Naive thymus-derived CD4-positive, alpha-beta T cell (primary cell): ENCODE measurements at regions not wholly inside any gene's neighbourhood (a gene's known extent, or its start where the extent isn't known, plus 50 kb on each side); places are given as distances from the start of the nearest gene placed in this dataset.

Experiments used
- ATAC-seq: fragments of 150-1000 bp; cut with Tn5 transposase; 2 replicates; pipeline ENCODE4 v1.10.0; 2021; ENCODE audit warnings: mild to moderate bottlenecking, moderate library complexity
- CTCF ChIA-PET: fragments of 350-600 bp; sonication (Branson Sonifier 250); formaldehyde crosslinking; loops from one replicate; lab custom pipeline; 2021; ENCODE audit warnings: antibody characterized with exemption; lab: Charles Lee
- POLR2A ChIA-PET: fragments of 350-600 bp; sonication (Branson Sonifier 250); formaldehyde crosslinking; loops from one replicate; lab custom pipeline; 2021; ENCODE audit warnings: antibody characterized with exemption, inconsistent platforms; lab: Charles Lee
- DNase-seq, 9 donors: peaks; one replicate each; pipeline versions ENCODE4 v3.0.0 to v3.0.0-alpha.2; 2020 to 2022; ENCODE audit warnings: mixed read lengths in 1 of 9
- H3K27ac ChIP-seq: one replicate; pipeline ENCODE4 v1.7.0; 2013; ENCODE audit warnings: mild to moderate bottlenecking, low read depth, low read length, moderate library complexity
- H3K27me3 ChIP-seq, 2 donors: one replicate each; pipeline ENCODE4 v1.7.0; 2013; ENCODE audit warnings: low read length in 2 of 2, mild to moderate bottlenecking in 2 of 2, moderate library complexity in 2 of 2; ENCODE audit not compliant: control insufficient read depth in 2 of 2, insufficient read depth in 2 of 2
- H3K36me3 ChIP-seq, 3 experiments: 1 replicate in 2 of 3; 2 replicates in 1 of 3; pipeline ENCODE4 v1.7.0; 2013; ENCODE audit warnings: low read length in 3 of 3, mild to moderate bottlenecking in 3 of 3, moderate library complexity in 1 of 3; ENCODE audit not compliant: insufficient read depth in 3 of 3, control insufficient read depth in 2 of 3
- H3K4me1 ChIP-seq, 2 donors: one replicate each; pipeline ENCODE4 v1.7.0; 2013; ENCODE audit warnings: low read length in 2 of 2, mild to moderate bottlenecking in 2 of 2, moderate library complexity in 1 of 2; ENCODE audit not compliant: control insufficient read depth in 2 of 2, insufficient read depth in 2 of 2
- H3K4me3 ChIP-seq: 2 replicates; pipeline ENCODE4 v1.7.0; 2013; ENCODE audit warnings: mild to moderate bottlenecking, low read length
- H3K9me3 ChIP-seq, 3 experiments: 1 replicate in 2 of 3; 2 replicates in 1 of 3; pipeline ENCODE4 v1.7.0; 2013; ENCODE audit warnings: low read length in 3 of 3; ENCODE audit not compliant: control insufficient read depth in 2 of 3
- H3K27ac Mint-ChIP-seq, 9 donors: one replicate each; pipeline ENCODE4 v1.8.0; 2020 to 2022; ENCODE audit warnings: mixed read lengths in 9 of 9, mild to moderate bottlenecking in 8 of 9, moderate library complexity in 5 of 9, inconsistent platforms in 2 of 9
- H3K27me3 Mint-ChIP-seq, 5 donors: one replicate each; pipeline ENCODE4 v1.8.0; 2021 to 2022; ENCODE audit warnings: mixed read lengths in 5 of 5, mild to moderate bottlenecking in 1 of 5
- H3K36me3 Mint-ChIP-seq, 5 donors: one replicate each; pipeline ENCODE4 v1.8.0; 2020 to 2022; ENCODE audit warnings: mixed read lengths in 5 of 5, mild to moderate bottlenecking in 3 of 5, inconsistent platforms in 1 of 5
- H3K4me1 Mint-ChIP-seq, 7 donors: one replicate each; pipeline ENCODE4 v1.8.0; 2020 to 2022; ENCODE audit warnings: mixed read lengths in 7 of 7, mild to moderate bottlenecking in 3 of 7, inconsistent platforms in 1 of 7
- H3K4me3 Mint-ChIP-seq, 10 donors: one replicate each; pipeline ENCODE4 v1.8.0; 2020 to 2022; ENCODE audit warnings: mild to moderate bottlenecking in 10 of 10, mixed read lengths in 10 of 10, moderate library complexity in 6 of 10, inconsistent platforms in 2 of 10
- H3K9me3 Mint-ChIP-seq, 11 donors: one replicate each; pipeline ENCODE4 v1.8.0; 2020 to 2022; ENCODE audit warnings: mixed read lengths in 11 of 11, mild to moderate bottlenecking in 4 of 11, inconsistent platforms in 1 of 11, moderate library complexity in 1 of 11
- intact Hi-C, 2 donors: fragments of 100-400 bp; cut with micrococcal nuclease; formaldehyde crosslinking; loops; one replicate each; pipeline ENCODE4 v1.15.1; 2023

GRCh38 chr5:41621420-41621819 is 111.0 kb upstream of the PLCXD3 start:
- Histone ChIP-seq H3K4me1 (no peaks in the 10 kb centered on the region), H3K36me3 (no peaks in the 10 kb centered on the region), H3K27ac (no peak overlapping the region), H3K4me3 (no peak overlapping the region), H3K27me3 (no peaks in the 10 kb centered on the region), H3K9me3 (no peaks in the 10 kb centered on the region)
- Mint-ChIP-seq H3K27ac (no peak overlapping the region), H3K4me3 (no peak overlapping the region), H3K36me3 (no peaks in the 10 kb centered on the region), H3K27me3 (peaks cover 0 to 8% (median 0%) of the 10 kb centered on the region in 5 donors), H3K9me3 (peaks cover 0 to 4% (median 0%) of the 10 kb centered on the region in 11 donors), H3K4me1 (no peaks in the 10 kb centered on the region)
- POLR2A ChIA-PET, result no interaction called here
- intact Hi-C loops, result no loop called here
- ATAC-seq (no peak), DNase-seq (no peak)
- CTCF ChIA-PET, result no interaction called here

GRCh38 chr5:41617843-41618515 is 107.6 kb upstream of the PLCXD3 start:
- H3K27ac ChIP-seq, result no peak overlapping the region
- no peaks in the 10 kb centered on the region for H3K27me3 ChIP-seq
- H3K36me3 Mint-ChIP-seq, result no peaks in the 10 kb centered on the region
- ChIA-PET POLR2A (no interaction called here), CTCF (no interaction called here)
- H3K36me3 ChIP-seq, result no peaks in the 10 kb centered on the region
- DNase-seq, result no peak
- no peaks in the 10 kb centered on the region for H3K4me1 Mint-ChIP-seq
- no peak overlapping the region for H3K27ac Mint-ChIP-seq
- no peak for ATAC-seq
- H3K4me1 ChIP-seq, result no peaks in the 10 kb centered on the region
- no peak overlapping the region for H3K4me3 ChIP-seq
- peaks cover 0 to 4% (median 0%) of the 10 kb centered on the region in 5 donors for H3K27me3 Mint-ChIP-seq
- intact Hi-C loops, result no loop called here
- H3K4me3 Mint-ChIP-seq, result no peak overlapping the region
- no peaks in the 10 kb centered on the region for H3K9me3 Mint-ChIP-seq
- H3K9me3 ChIP-seq, result no peaks in the 10 kb centered on the region

GRCh38 chr5:41610386-41610785 is 100.0 kb upstream of the PLCXD3 start:
- H3K4me1 Mint-ChIP-seq, result no peaks in the 10 kb centered on the region
- peaks cover 0 to 13% (median 3%) of the 10 kb centered on the region in 11 donors for H3K9me3 Mint-ChIP-seq
- Histone ChIP-seq H3K4me1 (no peaks in the 10 kb centered on the region), H3K4me3 (no peak overlapping the region), H3K9me3 (no peaks in the 10 kb centered on the region), H3K27ac (no peak overlapping the region), H3K36me3 (no peaks in the 10 kb centered on the region), H3K27me3 (no peaks in the 10 kb centered on the region)
- intact Hi-C loops, result no loop called here
- ATAC-seq (no peak), DNase-seq (no peak)
- no peak overlapping the region for H3K4me3 Mint-ChIP-seq
- H3K36me3 Mint-ChIP-seq, result no peaks in the 10 kb centered on the region
- no peak overlapping the region for H3K27ac Mint-ChIP-seq
- CTCF ChIA-PET, result no interaction called here
- peaks cover 0 to 5% (median 0%) of the 10 kb centered on the region in 5 donors for H3K27me3 Mint-ChIP-seq
- POLR2A ChIA-PET, result no interaction called here

- Histone ChIP-seq H3K27ac (no peak overlapping the region), H3K27me3 (no peaks in the 10 kb centered on the region), H3K36me3 (no peaks in the 10 kb centered on the region), H3K9me3 (peaks cover 0 to 3% (median 0%) of the 10 kb centered on the region in 3 experiments), H3K4me3 (no peak overlapping the region), H3K4me1 (no peaks in the 10 kb centered on the region)
- DNase-seq (no peak), ATAC-seq (no peak)
- CTCF ChIA-PET, result no interaction called here
- Mint-ChIP-seq H3K27me3 (peaks cover 0 to 6% (median 0%) of the 10 kb centered on the region in 5 donors), H3K27ac (no peak overlapping the region), H3K4me3 (no peak overlapping the region), H3K4me1 (no peaks in the 10 kb centered on the region), H3K36me3 (peaks cover 0 to 4% (median 0%) of the 10 kb centered on the region in 5 donors), H3K9me3 (peaks cover 0 to 27% (median 11%) of the 10 kb centered on the region in 11 donors)
- POLR2A ChIA-PET, result no interaction called here
- intact Hi-C loops, result no loop called here
Measured at GRCh38 chr5:41600731-41601130, 90.3 kb upstream of the PLCXD3 start.

- H3K4me1 ChIP-seq, result no peaks in the 10 kb centered on the region
- peaks cover 0 to 22% (median 6%) of the 10 kb centered on the region in 11 donors for H3K9me3 Mint-ChIP-seq
- DNase-seq, result no peak
- ChIA-PET CTCF (no interaction called here), POLR2A (no interaction called here)
- H3K4me1 Mint-ChIP-seq, result no peaks in the 10 kb centered on the region
- H3K9me3 ChIP-seq, result peaks cover 0 to 3% (median 0%) of the 10 kb centered on the region in 3 experiments
- no peak overlapping the region for H3K27ac ChIP-seq
- H3K36me3 Mint-ChIP-seq, result peaks cover 0 to 4% (median 0%) of the 10 kb centered on the region in 5 donors
- peaks cover 0 to 6% (median 0%) of the 10 kb centered on the region in 5 donors for H3K27me3 Mint-ChIP-seq
- H3K27ac Mint-ChIP-seq, result no peak overlapping the region
- no peak overlapping the region for H3K4me3 ChIP-seq
- no peaks in the 10 kb centered on the region for H3K27me3 ChIP-seq
- H3K4me3 Mint-ChIP-seq, result no peak overlapping the region
- intact Hi-C loops, result no loop called here
- no peaks in the 10 kb centered on the region for H3K36me3 ChIP-seq
- no peak for ATAC-seq
Measured at GRCh38 chr5:41598011-41598410, 87.6 kb upstream of the PLCXD3 start.

- no peak overlapping the region for H3K4me3 Mint-ChIP-seq
Measured at GRCh38 chr5:41587668-41588067, 77.3 kb upstream of the PLCXD3 start.

More at GRCh38 chr5:41587668-41588067, 77.3 kb upstream of the PLCXD3 start:
- H3K36me3 ChIP-seq, result no peaks in the 10 kb centered on the region
- H3K9me3 ChIP-seq, result no peaks in the 10 kb centered on the region
- no peak overlapping the region for H3K27ac ChIP-seq
- Mint-ChIP-seq H3K4me1 (no peaks in the 10 kb centered on the region), H3K9me3 (peaks cover 0 to 10% (median 2%) of the 10 kb centered on the region in 11 donors), H3K27me3 (peaks cover 0 to 5% (median 0%) of the 10 kb centered on the region in 5 donors), H3K36me3 (no peaks in the 10 kb centered on the region), H3K27ac (no peak overlapping the region)
- CTCF ChIA-PET, result no interaction called here
- H3K4me3 ChIP-seq, result no peak overlapping the region
- H3K4me1 ChIP-seq, result no peaks in the 10 kb centered on the region
- DNase-seq (no peak), ATAC-seq (no peak)
- H3K27me3 ChIP-seq, result no peaks in the 10 kb centered on the region
- POLR2A ChIA-PET, result no interaction called here
- intact Hi-C loops, result no loop called here
